Stimulated activated naive CD8-positive, alpha-beta T cell treated with anti-CD3 and anti-CD28 coated beads, Interleukin-15, amount 100 ng/mL, for 72 hours (primary cell): ENCODE measurements at regions not wholly inside any gene's neighbourhood (a gene's known extent, or its start where the extent isn't known, plus 50 kb on each side); places are given as distances from the start of the nearest gene placed in this dataset.

ENCODE experiments used
- ATAC-seq: fragments of 150-1000 bp; cut with Tn5 transposase; 2 replicates; pipeline ENCODE4 v1.10.0; 2021; ENCODE audit warnings: mild to moderate bottlenecking, moderate library complexity
- DNase-seq, 2 donors: peaks; one replicate each; pipeline ENCODE4 v3.0.0; 2021 to 2022
- H3K27ac Mint-ChIP-seq, 2 donors: one replicate each; pipeline ENCODE4 v1.8.0; 2022; ENCODE audit warnings: mild to moderate bottlenecking in 2 of 2, mixed read lengths in 2 of 2, moderate library complexity in 2 of 2
- H3K27me3 Mint-ChIP-seq: one replicate; pipeline ENCODE4 v1.8.0; 2022; ENCODE audit warnings: mixed read lengths
- H3K4me1 Mint-ChIP-seq: one replicate; pipeline ENCODE4 v1.8.0; 2022; ENCODE audit warnings: mild to moderate bottlenecking, mixed read lengths
- H3K4me3 Mint-ChIP-seq, 2 donors: one replicate each; pipeline ENCODE4 v1.8.0; 2022; ENCODE audit warnings: mild to moderate bottlenecking in 2 of 2, mixed read lengths in 2 of 2, moderate library complexity in 1 of 2
- H3K9me3 Mint-ChIP-seq, 2 donors: one replicate each; pipeline ENCODE4 v1.8.0; 2022; ENCODE audit warnings: mixed read lengths in 2 of 2

DNA sequence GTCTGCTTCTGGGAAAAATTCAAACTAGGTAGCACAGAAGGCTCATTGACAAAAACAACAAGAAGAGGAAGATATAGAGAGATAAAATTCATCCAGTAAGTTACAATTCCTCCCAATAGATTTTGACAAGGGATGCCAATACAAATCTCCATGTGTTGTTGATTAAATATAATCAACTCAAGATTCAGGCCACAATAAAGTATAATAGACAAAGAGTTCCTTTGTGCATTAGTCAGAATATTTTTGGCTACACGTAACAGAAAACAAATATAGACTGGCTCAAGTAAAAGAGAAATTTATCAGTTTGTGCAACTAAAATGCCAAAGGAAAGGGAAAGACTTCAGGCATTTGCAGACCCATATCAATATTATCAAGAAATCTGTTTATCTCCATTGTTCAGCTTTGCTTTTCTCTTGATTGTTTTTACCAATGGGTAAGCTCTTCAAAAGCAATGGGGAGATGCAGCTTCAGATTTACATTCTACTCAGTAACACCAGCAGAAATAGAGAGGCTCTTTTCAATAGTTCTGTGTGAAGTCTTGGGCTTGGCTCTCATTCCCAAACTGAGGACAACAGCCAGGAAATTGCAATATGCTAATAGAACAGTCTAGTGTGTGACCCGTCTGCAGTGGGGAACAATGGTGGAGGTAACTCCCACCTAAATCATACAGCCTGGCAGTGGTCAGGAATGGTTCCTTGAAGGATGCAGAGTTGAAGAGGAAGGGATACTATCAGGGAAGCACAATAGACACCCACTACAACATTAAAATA, 77.6 kb upstream of the PROK2 start:
- peaks cover 51% of the 10 kb centered on the region for H3K27me3 Mint-ChIP-seq
- no peak overlapping the region for H3K4me3 Mint-ChIP-seq
- peaks cover 7% of the 10 kb centered on the region for H3K4me1 Mint-ChIP-seq
- no peak overlapping the region for H3K27ac Mint-ChIP-seq
- DNase-seq: no peak
- H3K9me3 Mint-ChIP-seq: peaks cover 0 to 8% of the 10 kb centered on the region in 2 donors
- no peak for ATAC-seq

GRCh38 chr3:71859123-71859519, 74.2 kb upstream of the PROK2 start:
- H3K27ac Mint-ChIP-seq: no peak overlapping the region

GRCh38 chr3:71858503-71859122, 73.7 kb upstream of the PROK2 start:
- H3K4me1 Mint-ChIP-seq: peaks cover 7% of the 10 kb centered on the region
- H3K27me3 Mint-ChIP-seq: peaks cover 35% of the 10 kb centered on the region
- H3K27ac Mint-ChIP-seq: no peak overlapping the region
- no peak overlapping the region for H3K4me3 Mint-ChIP-seq
- ATAC-seq (no peak), DNase-seq (no peak)
- H3K9me3 Mint-ChIP-seq: peaks cover 0 to 8% of the 10 kb centered on the region in 2 donors

More at GRCh38 chr3:71859123-71859519, 74.2 kb upstream of the PROK2 start:
- no peak for DNase-seq
- ATAC-seq: peak; percentile 81
- Mint-ChIP-seq H3K27me3 (peaks cover 40% of the 10 kb centered on the region), H3K9me3 (peaks cover 0 to 8% of the 10 kb centered on the region in 2 donors), H3K4me1 (peaks cover 7% of the 10 kb centered on the region), H3K4me3 (no peak overlapping the region)

DNA sequence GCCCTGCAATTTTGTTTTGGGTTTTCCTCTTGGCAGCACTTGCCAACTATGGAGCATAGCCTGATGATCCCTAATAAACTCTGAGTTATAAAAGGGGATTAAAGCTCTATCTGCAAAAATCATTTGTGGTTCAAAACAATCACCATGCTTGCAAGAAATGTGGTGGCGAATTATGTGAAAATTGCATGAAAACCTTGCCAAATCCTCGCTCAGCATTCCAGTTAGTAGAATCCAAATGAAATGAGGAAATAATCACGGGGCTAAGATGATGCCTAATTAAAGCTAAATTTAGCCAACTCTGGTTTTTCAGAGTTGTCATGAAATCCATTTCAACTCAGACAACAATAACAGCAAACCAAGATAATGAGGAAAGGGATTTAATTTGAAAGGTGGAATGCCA, 73.0 kb upstream of the PROK2 start:
- DNase-seq (no peak), ATAC-seq (no peak)
- no peak overlapping the region for H3K27ac Mint-ChIP-seq
- peaks cover 0 to 8% of the 10 kb centered on the region in 2 donors for H3K9me3 Mint-ChIP-seq
- peaks cover 7% of the 10 kb centered on the region for H3K4me1 Mint-ChIP-seq
- H3K4me3 Mint-ChIP-seq: no peak overlapping the region
- H3K27me3 Mint-ChIP-seq: peaks cover 29% of the 10 kb centered on the region

- no peak for DNase-seq
- Mint-ChIP-seq H3K27me3 (no peaks in the 10 kb centered on the region), H3K4me3 (no peak overlapping the region), H3K4me1 (peaks cover 7% of the 10 kb centered on the region), H3K27ac (peak overlapping the region; percentile 3 to 5), H3K9me3 (no peaks in the 10 kb centered on the region)
- no peak for ATAC-seq
Observed at GRCh38 chr3:71854706-71855105, 69.8 kb upstream of the PROK2 start.

DNA sequence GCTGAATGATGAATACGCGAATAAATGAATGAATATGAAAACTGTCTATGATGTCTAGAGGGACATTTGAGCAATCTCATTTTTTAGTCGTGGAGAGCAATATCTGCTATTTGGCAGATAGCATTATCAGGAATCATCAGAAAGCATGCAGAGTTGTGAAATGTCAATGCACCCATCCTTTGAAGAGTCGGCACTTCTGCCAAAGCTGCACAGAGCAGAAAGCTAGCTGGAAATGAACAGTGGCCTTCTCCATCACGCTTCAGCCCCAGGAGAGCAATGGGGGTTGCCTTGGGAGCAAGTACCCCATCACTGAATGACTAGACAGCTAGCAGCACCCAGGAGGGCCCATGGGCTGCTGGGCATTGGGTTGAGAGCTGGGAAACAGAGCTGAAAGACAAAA, 69.1 kb upstream of the PROK2 start:
- ATAC-seq (no peak), DNase-seq (no peak)
- Mint-ChIP-seq H3K27ac (no peak overlapping the region), H3K4me1 (peaks cover 6% of the 10 kb centered on the region), H3K4me3 (no peak overlapping the region), H3K9me3 (no peaks in the 10 kb centered on the region), H3K27me3 (no peaks in the 10 kb centered on the region)

DNA sequence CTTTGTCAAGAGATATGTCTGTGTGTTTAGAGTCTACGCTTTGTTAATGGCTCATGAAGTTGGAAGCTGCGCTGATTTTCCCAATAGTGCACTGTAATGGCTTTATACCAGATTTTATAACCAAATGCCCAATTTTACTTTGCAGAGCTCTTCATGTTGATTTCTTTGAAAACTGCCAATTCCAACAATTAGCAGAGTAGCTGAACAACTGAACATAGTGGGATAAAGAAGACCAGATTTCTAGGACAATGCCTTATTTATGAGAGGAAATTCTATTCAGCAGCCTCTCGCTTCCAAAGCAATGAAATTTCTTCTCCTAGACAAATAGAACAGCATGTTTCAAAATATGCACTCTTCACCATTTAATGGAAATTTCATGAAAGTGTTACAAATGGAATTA, 66.9 kb upstream of the PROK2 start:
- no peaks in the 10 kb centered on the region for H3K9me3 Mint-ChIP-seq
- DNase-seq (no peak), ATAC-seq (no peak)
- H3K27ac Mint-ChIP-seq: no peak overlapping the region
- no peaks in the 10 kb centered on the region for H3K27me3 Mint-ChIP-seq
- H3K4me3 Mint-ChIP-seq: no peak overlapping the region
- H3K4me1 Mint-ChIP-seq: no peaks in the 10 kb centered on the region

- H3K27ac Mint-ChIP-seq: no peak overlapping the region
- ATAC-seq: no peak
- H3K4me3 Mint-ChIP-seq: no peak overlapping the region
- no peaks in the 10 kb centered on the region for H3K4me1 Mint-ChIP-seq
- no peak for DNase-seq
- H3K9me3 Mint-ChIP-seq: no peaks in the 10 kb centered on the region
- H3K27me3 Mint-ChIP-seq: no peaks in the 10 kb centered on the region
Observed at GRCh38 chr3:71850654-71851053, 65.7 kb upstream of the PROK2 start.

- ATAC-seq (no peak), DNase-seq (no peak)
- Mint-ChIP-seq H3K4me3 (no peak overlapping the region), H3K4me1 (no peaks in the 10 kb centered on the region), H3K27ac (no peak overlapping the region), H3K27me3 (peaks cover 2% of the 10 kb centered on the region), H3K9me3 (no peaks in the 10 kb centered on the region)
Observed at GRCh38 chr3:71849681-71850080, 64.7 kb upstream of the PROK2 start.

GRCh38 chr3:71847794-71848193, 62.8 kb upstream of the PROK2 start:
- Mint-ChIP-seq H3K9me3 (no peaks in the 10 kb centered on the region), H3K27ac (no peak overlapping the region), H3K27me3 (peaks cover 10% of the 10 kb centered on the region), H3K4me1 (no peaks in the 10 kb centered on the region), H3K4me3 (no peak overlapping the region)
- ATAC-seq (no peak), DNase-seq (no peak)

DNA sequence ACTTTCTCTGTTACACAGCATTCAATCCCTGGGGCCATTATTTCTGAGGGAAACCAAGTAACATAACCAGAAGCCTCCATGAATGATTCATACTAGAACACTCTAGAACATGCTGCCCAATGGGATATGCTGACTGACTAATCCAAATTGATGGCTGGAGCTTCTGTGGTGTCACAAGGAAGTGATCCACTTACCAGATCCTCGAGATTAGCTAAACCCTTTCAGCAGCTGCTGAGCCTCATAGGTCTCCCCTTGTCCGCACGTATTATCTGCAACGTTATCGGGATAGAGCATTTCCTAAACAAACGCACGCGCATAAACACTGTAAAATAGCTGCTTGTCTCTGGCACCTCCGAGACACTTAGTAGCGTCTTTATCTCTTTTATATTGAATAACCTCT, 61.2 kb upstream of the PROK2 start:
- Mint-ChIP-seq H3K27ac (no peak overlapping the region), H3K9me3 (no peaks in the 10 kb centered on the region), H3K4me3 (no peak overlapping the region), H3K27me3 (peaks cover 10% of the 10 kb centered on the region), H3K4me1 (no peaks in the 10 kb centered on the region)
- DNase-seq (no peak), ATAC-seq (no peak)

DNA sequence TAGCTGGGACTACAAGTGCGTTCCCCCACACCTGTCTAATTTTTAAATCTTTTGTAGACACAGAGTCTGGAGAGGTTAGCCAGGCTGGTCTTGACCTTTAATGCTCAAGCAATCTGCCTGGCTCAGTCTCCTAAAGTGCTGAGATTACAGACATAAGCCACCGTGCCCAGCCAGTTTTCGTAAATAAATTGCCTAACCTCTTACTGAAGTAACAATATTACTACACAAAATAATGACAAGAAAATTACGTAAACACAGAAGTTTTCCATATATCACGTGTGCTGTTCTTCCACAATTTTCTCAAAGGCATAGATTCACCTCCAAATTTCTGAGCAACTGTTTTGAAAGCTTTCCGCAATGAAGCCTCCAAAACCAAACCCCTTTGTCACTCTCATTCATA, 58.1 kb upstream of the PROK2 start:
- DNase-seq (no peak), ATAC-seq (no peak)
- peaks cover 20% of the 10 kb centered on the region for H3K27me3 Mint-ChIP-seq
- H3K4me1 Mint-ChIP-seq: no peaks in the 10 kb centered on the region
- no peak overlapping the region for H3K27ac Mint-ChIP-seq
- no peaks in the 10 kb centered on the region for H3K9me3 Mint-ChIP-seq
- H3K4me3 Mint-ChIP-seq: no peak overlapping the region

DNA sequence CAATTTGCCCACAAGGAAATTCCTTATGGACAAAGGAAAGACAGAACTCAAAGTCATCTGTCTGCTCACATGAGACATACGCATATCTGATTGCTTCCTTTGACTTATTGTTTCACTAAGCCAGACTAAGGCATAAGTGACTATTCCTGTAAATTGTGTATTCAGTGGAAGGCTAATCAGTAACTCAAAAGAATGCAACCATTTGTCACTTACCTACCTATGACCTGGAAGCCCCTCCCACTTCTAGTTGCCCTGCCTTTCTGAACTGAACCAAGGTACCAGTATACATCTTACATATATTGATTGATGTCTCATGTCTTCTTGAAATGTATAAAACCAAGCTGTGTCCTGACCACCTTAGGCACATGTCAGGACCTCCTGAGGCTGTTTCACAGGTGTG, 53.5 kb upstream of the PROK2 start:
- no peak for ATAC-seq
- H3K27me3 Mint-ChIP-seq: peaks cover 10% of the 10 kb centered on the region
- no peaks in the 10 kb centered on the region for H3K9me3 Mint-ChIP-seq
- H3K4me3 Mint-ChIP-seq: no peak overlapping the region
- no peaks in the 10 kb centered on the region for H3K4me1 Mint-ChIP-seq
- H3K27ac Mint-ChIP-seq: no peak overlapping the region
- no peak for DNase-seq
